ENCODE measurements at regions not wholly inside any gene's neighbourhood (a gene's known extent, or its start where the extent isn't known, plus 50 kb on each side); places are given as distances from the start of the nearest gene placed in this dataset.

DNA sequence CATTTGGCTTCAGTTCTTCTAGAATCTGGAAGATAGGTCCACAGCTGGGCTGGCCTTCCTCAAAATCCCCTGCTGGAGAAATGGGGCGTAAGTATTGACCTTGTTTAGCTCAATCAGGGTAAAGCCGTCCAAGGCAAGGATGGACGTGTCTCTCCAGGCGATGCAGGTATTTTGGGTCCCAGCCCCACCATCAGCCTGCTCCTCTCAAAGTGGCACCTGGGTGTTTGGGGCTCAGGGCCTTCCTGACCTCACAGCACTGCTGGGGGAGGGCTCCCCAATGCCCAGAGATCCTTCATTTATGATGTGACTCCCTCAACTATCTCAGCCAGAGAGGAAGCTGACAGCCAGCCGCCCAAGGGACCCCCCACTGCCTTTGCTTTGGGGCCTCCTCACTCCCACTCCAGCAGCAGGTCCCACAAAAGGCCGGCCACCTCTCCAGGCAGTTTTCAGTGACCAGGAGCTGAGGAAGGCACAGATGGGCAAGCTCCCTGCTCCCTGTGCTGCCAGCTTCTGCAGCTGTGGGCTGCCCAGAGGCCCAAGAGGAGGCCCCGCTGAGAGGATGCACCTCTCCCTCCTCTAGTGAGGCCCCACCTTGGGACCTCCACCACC is 140.0 kb upstream of the TCERG1L start:
- no peak overlapping the region for H3K9ac ChIP-seq (ENCODE audit: low read length)
- H4K20me1 ChIP-seq (ENCODE audit: insufficient read depth, low read length): no peaks in the 10 kb centered on the region
- H3K27me3 ChIP-seq (replicated peaks; ENCODE audit: insufficient read depth, low read length): peaks cover 12% of the 10 kb centered on the region
- no peak for TF ChIP-seq EZH2phosphoT487 (IDR thresholded peaks at IDR 0.05; ENCODE audit: low read length)
- TF ChIP-seq EZH2 (optimal IDR thresholded peaks at IDR 0.05; ENCODE audit: low read depth, low read length): no peak
- TF ChIP-seq, protein P1, sequence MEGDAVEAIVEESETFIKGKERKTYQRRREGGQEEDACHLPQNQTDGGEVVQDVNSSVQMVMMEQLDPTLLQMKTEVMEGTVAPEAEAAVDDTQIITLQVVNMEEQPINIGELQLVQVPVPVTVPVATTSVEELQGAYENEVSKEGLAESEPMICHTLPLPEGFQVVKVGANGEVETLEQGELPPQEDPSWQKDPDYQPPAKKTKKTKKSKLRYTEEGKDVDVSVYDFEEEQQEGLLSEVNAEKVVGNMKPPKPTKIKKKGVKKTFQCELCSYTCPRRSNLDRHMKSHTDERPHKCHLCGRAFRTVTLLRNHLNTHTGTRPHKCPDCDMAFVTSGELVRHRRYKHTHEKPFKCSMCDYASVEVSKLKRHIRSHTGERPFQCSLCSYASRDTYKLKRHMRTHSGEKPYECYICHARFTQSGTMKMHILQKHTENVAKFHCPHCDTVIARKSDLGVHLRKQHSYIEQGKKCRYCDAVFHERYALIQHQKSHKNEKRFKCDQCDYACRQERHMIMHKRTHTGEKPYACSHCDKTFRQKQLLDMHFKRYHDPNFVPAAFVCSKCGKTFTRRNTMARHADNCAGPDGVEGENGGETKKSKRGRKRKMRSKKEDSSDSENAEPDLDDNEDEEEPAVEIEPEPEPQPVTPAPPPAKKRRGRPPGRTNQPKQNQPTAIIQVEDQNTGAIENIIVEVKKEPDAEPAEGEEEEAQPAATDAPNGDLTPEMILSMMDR (IDR thresholded peaks at IDR 0.05; ENCODE audit: low read length): no peak
- no peak overlapping the region for H2AFZ ChIP-seq (ENCODE audit: low read length)
- H3K9me2 ChIP-seq (replicated peaks; ENCODE audit: insufficient read depth, low read length): no peaks in the 10 kb centered on the region
- no peaks in the 10 kb centered on the region for H3K36me3 ChIP-seq (replicated peaks; ENCODE audit: insufficient read depth, low read length)
- no peak overlapping the region for H3K4me2 ChIP-seq (ENCODE audit: low read depth, low read length)
- no peak overlapping the region for H3K27ac ChIP-seq (ENCODE audit: low read length)
- H3K4me3 ChIP-seq (ENCODE audit: low read length): no peak overlapping the region
- H3K9me3 ChIP-seq (replicated peaks; ENCODE audit: insufficient read depth, low read length): no peaks in the 10 kb centered on the region
- no peaks in the 10 kb centered on the region for H3K4me1 ChIP-seq (ENCODE audit: low read length)
- no peaks in the 10 kb centered on the region for H3K79me2 ChIP-seq (ENCODE audit: low read length)
- DNase-seq: no peak
- H3F3A ChIP-seq (ENCODE audit: insufficient read depth, low read length): no peaks in the 10 kb centered on the region

DNA sequence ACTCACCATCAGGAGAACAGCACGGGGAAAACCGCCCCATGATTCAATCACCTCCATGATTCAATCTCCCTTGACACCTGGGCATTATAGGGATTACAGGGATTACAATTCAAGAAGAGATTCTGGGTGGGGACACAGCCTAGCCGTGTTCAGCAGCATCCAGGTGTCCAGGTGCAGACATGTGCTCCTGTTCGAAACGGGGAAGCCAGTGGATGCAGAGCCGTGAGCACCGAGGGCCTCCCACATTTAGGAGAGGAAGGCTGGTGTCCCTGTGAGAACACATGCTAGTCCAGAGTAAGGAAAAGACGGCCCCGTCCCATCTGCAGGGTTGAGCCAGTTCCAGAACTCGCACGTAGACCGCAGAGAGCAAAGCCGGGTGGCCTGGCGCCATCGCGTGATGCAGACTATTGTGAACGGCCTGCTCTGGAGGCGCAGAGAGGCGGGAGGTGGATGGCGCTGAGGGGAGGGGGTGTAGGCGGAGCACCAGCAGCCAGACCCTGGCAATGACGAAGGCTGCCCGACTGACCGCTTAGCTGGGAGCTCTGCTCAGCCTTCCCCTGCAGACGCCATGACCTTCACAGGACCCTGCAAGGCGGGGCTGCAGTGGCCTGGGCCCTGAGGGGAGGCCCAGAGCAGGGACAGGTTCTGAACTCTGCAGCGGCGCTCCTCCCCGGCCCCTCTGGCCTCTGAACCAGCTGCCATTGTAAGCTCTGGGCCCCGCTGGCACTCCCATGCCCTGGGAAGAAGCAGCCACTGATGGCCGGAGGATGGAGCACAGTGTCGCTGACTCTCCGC is 141.6 kb upstream of the TCERG1L start:
- Histone ChIP-seq H3K27me3 (replicated peaks; ENCODE audit: insufficient read depth, low read length) (peaks cover 12% of the 10 kb centered on the region), H3K36me3 (replicated peaks; ENCODE audit: insufficient read depth, low read length) (no peaks in the 10 kb centered on the region), H3K27ac (ENCODE audit: low read length) (no peak overlapping the region), H3K4me3 (ENCODE audit: low read length) (no peak overlapping the region), H3K79me2 (ENCODE audit: low read length) (no peaks in the 10 kb centered on the region), H3K4me2 (ENCODE audit: low read depth, low read length) (no peak overlapping the region), H3K4me1 (ENCODE audit: low read length) (no peaks in the 10 kb centered on the region), H3K9me2 (replicated peaks; ENCODE audit: insufficient read depth, low read length) (no peaks in the 10 kb centered on the region), H3K9ac (ENCODE audit: low read length) (no peak overlapping the region), H3K9me3 (replicated peaks; ENCODE audit: insufficient read depth, low read length) (no peaks in the 10 kb centered on the region), H2AFZ (ENCODE audit: low read length) (no peak overlapping the region), H3F3A (ENCODE audit: insufficient read depth, low read length) (no peaks in the 10 kb centered on the region), H4K20me1 (ENCODE audit: insufficient read depth, low read length) (no peaks in the 10 kb centered on the region)
- no peak for DNase-seq
- TF ChIP-seq EZH2 (optimal IDR thresholded peaks at IDR 0.05; ENCODE audit: low read depth, low read length) (no peak), EZH2phosphoT487 (IDR thresholded peaks at IDR 0.05; ENCODE audit: low read length) (no peak)
- TF ChIP-seq, protein P1 (IDR thresholded peaks at IDR 0.05; ENCODE audit: low read length): no peak

DNA sequence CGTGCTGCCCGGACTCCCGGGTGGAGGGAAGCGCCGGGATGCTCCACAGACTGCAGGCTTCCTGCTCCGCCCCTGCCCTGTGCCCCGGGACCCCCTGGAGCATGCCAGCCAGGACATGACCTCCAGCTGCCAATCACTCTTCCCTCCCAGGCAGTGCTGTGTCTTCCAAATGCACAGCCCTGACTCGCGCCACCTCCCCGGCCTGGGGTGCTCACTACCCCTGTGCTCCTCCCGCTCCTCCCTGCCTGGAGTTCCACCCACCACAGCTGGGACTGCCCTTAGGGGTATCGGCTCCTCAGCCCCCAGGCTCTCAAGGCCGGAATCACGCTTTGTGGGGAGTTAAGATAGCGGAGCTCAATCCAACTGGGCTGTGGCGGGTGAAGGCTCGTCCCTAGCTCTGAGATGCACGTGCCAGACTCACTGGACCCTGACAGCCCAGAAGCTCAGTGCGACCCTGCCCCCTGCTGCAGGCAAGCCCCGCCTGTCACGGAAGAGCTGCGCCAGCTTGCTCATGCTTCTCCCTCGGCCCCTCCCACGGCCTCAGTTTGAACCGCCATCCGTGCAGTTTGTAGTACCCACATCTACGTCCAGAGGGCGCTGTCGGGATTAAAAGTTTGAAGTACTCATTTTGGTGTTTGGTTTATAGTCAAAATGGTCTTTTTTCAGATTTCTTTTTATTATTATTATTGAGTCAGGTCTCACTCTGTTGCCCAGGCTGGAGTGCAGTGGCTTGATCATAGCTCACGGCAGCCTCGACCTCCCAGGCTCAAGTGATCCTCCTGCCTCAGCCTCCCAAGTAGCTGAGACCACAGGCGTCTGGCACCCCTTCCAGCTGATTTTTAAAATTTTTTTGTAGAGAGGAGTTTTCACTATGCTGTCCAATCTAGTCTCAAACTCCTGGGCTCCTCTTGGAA is 142.5 kb upstream of the TCERG1L start:
- H3F3A ChIP-seq (ENCODE audit: insufficient read depth, low read length): no peaks in the 10 kb centered on the region
- no peak for TF ChIP-seq EZH2phosphoT487 (IDR thresholded peaks at IDR 0.05; ENCODE audit: low read length)
- TF ChIP-seq, protein P1 (IDR thresholded peaks at IDR 0.05; ENCODE audit: low read length): peak; percentile 44
- no peaks in the 10 kb centered on the region for H3K4me1 ChIP-seq (ENCODE audit: low read length)
- H3K4me2 ChIP-seq (ENCODE audit: low read depth, low read length): no peak overlapping the region
- H3K27me3 ChIP-seq (replicated peaks; ENCODE audit: insufficient read depth, low read length): peaks cover 12% of the 10 kb centered on the region
- no peak overlapping the region for H3K27ac ChIP-seq (ENCODE audit: low read length)
- no peak overlapping the region for H3K9ac ChIP-seq (ENCODE audit: low read length)
- H3K4me3 ChIP-seq (ENCODE audit: low read length): no peak overlapping the region
- no peaks in the 10 kb centered on the region for H3K9me3 ChIP-seq (replicated peaks; ENCODE audit: insufficient read depth, low read length)
- no peaks in the 10 kb centered on the region for H3K79me2 ChIP-seq (ENCODE audit: low read length)
- no peaks in the 10 kb centered on the region for H4K20me1 ChIP-seq (ENCODE audit: insufficient read depth, low read length)
- no peak for DNase-seq
- no peaks in the 10 kb centered on the region for H3K9me2 ChIP-seq (replicated peaks; ENCODE audit: insufficient read depth, low read length)
- no peaks in the 10 kb centered on the region for H3K36me3 ChIP-seq (replicated peaks; ENCODE audit: insufficient read depth, low read length)
- no peak overlapping the region for H2AFZ ChIP-seq (ENCODE audit: low read length)

Measured in MM.1S (cell line).